ENCODE measurements at regions not wholly inside any gene's neighbourhood (a gene's known extent, or its start where the extent isn't known, plus 50 kb on each side); places are given as distances from the start of the nearest gene placed in this dataset.

DNA sequence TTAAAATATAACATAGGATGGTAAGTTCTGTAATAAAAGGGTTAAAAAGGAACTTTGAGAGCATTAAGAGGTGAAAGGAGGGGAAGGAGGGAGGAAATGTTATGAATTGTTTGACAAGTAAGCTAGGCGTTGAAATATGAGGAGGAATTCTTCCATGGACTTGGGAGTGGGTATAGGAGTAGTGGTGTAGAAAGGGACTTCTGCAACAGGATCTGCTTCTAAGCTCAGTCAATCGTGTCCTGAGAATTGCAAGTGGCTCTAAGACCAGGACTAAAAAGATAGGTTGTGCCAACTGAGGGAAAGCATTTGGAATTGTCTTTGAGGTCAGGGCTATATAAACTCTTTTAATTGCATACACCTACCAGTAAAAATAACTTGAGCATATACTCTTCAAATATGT is 74.1 kb upstream of the SLC38A2 start:
- Mint-ChIP-seq H3K4me1 (peaks cover 10% of the 10 kb centered on the region), H3K27ac (no peak overlapping the region), H3K36me3 (ENCODE audit: low read depth) (peaks cover 5% of the 10 kb centered on the region), H3K4me3 (no peak overlapping the region), H3K27me3 (peaks cover 8% of the 10 kb centered on the region)
- no peaks in the 10 kb centered on the region for H3K9me3 ChIP-seq (ENCODE audit: control insufficient read depth, low read length, poor library complexity, severe bottlenecking)
- ATAC-seq: no peak
- no peak for DNase-seq

DNA sequence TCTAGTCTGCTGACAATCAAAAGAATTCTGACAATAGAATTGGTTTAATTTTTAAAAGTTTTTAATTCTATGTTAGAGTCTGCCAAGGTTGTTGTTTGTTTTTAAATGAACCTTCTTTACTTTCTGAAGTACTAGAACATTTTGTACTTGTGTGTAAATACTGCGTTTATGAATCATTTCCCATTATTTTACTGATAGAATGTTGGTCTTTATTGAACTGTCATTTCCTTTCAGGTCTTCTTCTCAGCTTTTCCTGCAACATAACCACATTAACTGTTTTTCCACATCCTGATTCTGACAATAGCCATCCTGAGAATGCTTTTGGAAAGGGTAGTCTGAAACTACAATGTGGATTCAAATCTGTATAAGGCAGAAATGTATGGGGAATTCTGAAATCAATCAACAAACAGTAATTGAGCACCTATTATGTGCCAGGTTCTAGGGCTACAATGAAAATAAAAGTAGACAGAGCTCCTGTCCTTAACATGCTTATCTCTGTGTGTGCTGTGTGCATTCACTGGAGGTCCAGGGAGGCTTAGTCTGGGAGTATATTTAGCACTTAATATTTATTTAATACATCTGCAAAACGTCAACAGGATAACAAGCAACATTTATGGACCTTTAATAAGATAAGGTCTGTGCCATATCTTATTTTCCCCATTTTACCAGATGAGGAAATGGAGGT is 73.1 kb upstream of the SLC38A2 start:
- no peak overlapping the region for H3K4me3 Mint-ChIP-seq
- no peaks in the 10 kb centered on the region for H3K9me3 ChIP-seq (ENCODE audit: control insufficient read depth, low read length, poor library complexity, severe bottlenecking)
- no peak for DNase-seq
- no peak overlapping the region for H3K27ac Mint-ChIP-seq
- peaks cover 7% of the 10 kb centered on the region for H3K4me1 Mint-ChIP-seq
- peaks cover 8% of the 10 kb centered on the region for H3K27me3 Mint-ChIP-seq
- peaks cover 5% of the 10 kb centered on the region for H3K36me3 Mint-ChIP-seq (ENCODE audit: low read depth)
- no peak for ATAC-seq

- Mint-ChIP-seq H3K27ac (no peak overlapping the region), H3K27me3 (peaks cover 8% of the 10 kb centered on the region), H3K4me3 (no peak overlapping the region), H3K36me3 (ENCODE audit: low read depth) (peaks cover 5% of the 10 kb centered on the region), H3K4me1 (peaks cover 7% of the 10 kb centered on the region)
- no peaks in the 10 kb centered on the region for H3K9me3 ChIP-seq (ENCODE audit: control insufficient read depth, low read length, poor library complexity, severe bottlenecking)
- ATAC-seq: no peak
- DNase-seq: no peak
Measured at GRCh38 chr12:46445093-46445492, 72.5 kb upstream of the SLC38A2 start.

DNA sequence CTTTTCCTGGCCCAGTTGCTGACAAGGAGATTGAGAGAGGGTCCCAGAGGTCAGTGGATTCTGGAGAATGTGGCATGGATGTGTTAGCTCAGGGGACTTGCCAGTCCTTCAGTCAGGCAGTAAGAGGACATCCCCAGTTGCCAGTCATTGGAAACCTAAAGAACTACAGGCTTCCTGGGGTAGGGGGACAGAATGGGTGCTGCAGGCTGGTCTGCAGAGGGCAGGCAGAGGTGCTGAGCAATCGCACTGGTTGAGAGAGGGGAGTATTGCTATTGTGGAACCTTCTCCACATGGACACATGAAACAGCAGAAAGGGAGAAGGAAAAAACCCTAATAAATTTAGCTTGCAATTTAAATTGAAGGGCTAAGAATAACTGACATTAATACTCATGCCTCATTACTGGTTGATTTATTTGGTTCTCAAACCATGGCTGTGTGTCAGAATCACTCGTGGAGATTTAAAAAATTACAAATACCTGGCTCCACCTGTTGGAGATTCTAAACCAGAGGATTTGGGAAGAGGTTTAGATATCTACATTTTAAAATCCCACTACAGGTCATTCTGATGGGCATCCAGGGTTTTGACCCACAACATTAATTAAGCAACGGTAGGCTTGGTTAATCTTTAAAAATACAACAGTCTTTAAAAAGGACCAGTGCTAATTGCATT is 71.2 kb upstream of the SLC38A2 start:
- H3K27me3 Mint-ChIP-seq: peaks cover 8% of the 10 kb centered on the region
- peaks cover 3% of the 10 kb centered on the region for H3K4me1 Mint-ChIP-seq
- no peak for ATAC-seq
- peaks cover 2% of the 10 kb centered on the region for H3K36me3 Mint-ChIP-seq (ENCODE audit: low read depth)
- DNase-seq: no peak
- no peaks in the 10 kb centered on the region for H3K9me3 ChIP-seq (ENCODE audit: control insufficient read depth, low read length, poor library complexity, severe bottlenecking)
- H3K4me3 Mint-ChIP-seq: peak overlapping the region; percentile 43
- peak overlapping the region; percentile 34 for H3K27ac Mint-ChIP-seq

DNA sequence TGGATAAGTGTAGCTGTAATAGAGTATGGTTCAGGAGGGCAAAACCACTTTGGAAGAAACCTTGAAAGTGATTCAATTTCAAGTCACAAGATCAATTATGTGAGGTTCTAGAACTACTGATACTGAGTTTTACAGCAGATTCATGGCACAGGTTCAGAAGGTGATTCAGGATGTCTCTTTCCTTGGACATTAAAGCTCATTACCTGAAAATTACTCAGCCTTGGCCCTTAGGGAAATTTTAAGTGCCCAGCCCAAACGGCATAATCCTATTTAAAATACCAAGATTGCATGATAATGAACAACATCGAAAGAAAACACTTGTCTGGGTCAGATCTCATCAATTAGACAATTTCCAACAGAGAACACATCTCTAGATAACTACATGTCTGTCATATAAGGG is 70.2 kb upstream of the SLC38A2 start:
- Mint-ChIP-seq H3K27ac (no peak overlapping the region), H3K4me1 (peaks cover 3% of the 10 kb centered on the region), H3K27me3 (peaks cover 8% of the 10 kb centered on the region), H3K4me3 (no peak overlapping the region), H3K36me3 (ENCODE audit: low read depth) (peaks cover 2% of the 10 kb centered on the region)
- ATAC-seq (no peak), DNase-seq (no peak)
- no peaks in the 10 kb centered on the region for H3K9me3 ChIP-seq (ENCODE audit: control insufficient read depth, low read length, poor library complexity, severe bottlenecking)

DNA sequence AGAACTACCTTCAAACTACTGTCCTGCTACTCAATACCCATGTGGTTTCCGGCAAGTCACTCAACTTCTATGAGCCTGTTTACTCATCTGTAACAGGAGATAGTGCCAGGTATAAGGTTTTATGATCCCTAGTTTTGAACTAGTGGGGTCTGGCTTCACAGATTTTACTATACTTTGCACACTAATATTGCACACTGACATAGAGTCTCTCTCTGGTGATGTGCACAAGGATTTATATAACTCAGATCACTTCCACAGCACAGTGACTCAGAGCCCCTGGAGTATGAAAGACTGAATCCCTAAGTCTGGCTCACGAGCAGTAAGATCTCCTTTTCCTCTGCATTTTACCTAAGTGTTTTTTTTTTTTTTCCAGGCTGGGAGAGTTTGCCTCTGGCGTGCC is 69.7 kb upstream of the SLC38A2 start:
- Mint-ChIP-seq H3K36me3 (ENCODE audit: low read depth) (peaks cover 2% of the 10 kb centered on the region), H3K4me1 (peaks cover 3% of the 10 kb centered on the region), H3K27me3 (peaks cover 8% of the 10 kb centered on the region), H3K27ac (no peak overlapping the region), H3K4me3 (no peak overlapping the region)
- H3K9me3 ChIP-seq (ENCODE audit: control insufficient read depth, low read length, poor library complexity, severe bottlenecking): no peaks in the 10 kb centered on the region
- ATAC-seq: no peak
- no peak for DNase-seq

DNA sequence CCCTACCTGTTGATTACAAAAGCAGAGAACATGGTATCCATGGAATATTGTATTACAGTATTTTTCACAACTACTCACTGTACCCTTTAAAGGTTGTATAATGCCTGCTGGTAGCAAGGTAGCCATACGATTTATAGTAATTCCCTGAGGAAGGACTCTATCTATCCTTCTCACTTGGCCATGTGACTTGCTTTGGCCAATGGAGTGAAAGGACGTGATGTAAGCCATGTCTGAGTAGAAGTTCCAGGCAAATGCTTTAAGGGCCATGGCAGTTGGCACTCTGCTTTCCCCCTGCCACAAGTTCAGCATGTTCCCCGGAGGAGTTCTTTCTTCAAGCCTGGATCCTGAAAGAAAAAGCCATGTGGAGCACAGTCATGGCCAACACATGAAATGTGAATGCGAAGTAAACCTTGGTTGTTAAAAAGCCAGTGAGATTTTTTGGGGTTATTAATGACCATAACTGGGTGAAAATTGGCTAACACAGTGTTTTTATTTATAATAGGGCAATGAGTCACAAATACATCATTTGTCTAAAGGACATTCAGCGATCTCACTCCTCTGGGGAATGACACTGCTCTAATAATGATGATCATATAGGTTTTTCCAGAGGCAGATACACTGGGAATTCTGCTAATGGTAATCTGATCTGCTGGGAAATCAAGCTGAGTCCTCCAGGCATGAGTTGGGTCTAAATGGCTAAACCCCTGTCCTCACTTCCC is 67.4 kb upstream of the SLC38A2 start:
- Mint-ChIP-seq H3K27me3 (peaks cover 8% of the 10 kb centered on the region), H3K27ac (no peak overlapping the region), H3K36me3 (ENCODE audit: low read depth) (peaks cover 2% of the 10 kb centered on the region), H3K4me3 (no peak overlapping the region), H3K4me1 (peaks cover 3% of the 10 kb centered on the region)
- no peaks in the 10 kb centered on the region for H3K9me3 ChIP-seq (ENCODE audit: control insufficient read depth, low read length, poor library complexity, severe bottlenecking)
- DNase-seq (no peak), ATAC-seq (no peak)

DNA sequence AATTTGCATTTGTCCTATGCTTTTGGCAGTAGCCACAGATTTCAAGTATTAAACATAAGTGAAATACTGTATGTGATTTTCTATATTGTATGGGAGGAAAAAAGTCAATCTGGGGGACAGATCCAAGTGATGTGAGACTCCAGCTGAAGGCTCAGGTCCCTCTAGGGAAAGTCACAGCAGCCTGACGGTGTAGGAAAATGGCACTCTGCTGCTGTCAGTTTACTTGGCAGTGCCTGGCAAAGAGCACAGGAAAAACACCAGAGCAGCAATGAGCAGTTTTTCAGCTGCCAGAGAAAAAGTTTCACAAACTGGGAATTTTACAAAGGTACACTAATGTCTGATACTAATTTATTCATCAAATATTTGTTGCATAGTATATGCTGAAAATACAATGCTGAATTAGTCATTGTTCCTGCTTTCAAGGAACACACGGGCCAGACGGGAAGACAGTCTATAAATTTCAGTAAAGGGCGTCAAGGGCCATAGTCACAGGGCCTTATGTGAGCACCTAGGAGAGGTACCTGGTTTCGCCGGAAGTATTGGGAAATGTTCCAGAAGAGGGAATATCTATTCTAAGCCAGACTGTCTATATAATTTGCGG is 66.2 kb upstream of the SLC38A2 start:
- Mint-ChIP-seq H3K27ac (no peak overlapping the region), H3K4me3 (no peak overlapping the region), H3K27me3 (peaks cover 8% of the 10 kb centered on the region), H3K36me3 (ENCODE audit: low read depth) (peaks cover 2% of the 10 kb centered on the region), H3K4me1 (no peaks in the 10 kb centered on the region)
- no peaks in the 10 kb centered on the region for H3K9me3 ChIP-seq (ENCODE audit: control insufficient read depth, low read length, poor library complexity, severe bottlenecking)
- no peak for ATAC-seq
- no peak for DNase-seq

DNA sequence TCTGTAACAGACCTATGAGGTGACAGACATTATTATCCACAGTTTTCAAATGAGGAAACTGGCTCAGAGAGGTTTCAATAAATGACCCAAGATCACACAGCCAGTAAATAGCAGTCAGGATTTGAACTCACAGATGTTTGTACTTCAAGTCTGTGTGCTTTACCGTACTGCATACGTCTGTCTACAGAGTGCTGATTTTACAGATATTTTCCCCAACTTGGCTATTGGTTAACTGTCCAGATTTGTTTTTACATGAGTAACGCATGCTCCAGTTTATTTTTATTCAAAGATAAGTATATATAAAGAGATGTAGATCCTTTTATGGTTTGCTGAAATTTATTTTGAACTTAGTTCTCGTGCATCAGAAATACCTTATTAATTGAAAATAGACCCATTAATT is 65.7 kb upstream of the SLC38A2 start:
- DNase-seq (no peak), ATAC-seq (no peak)
- Mint-ChIP-seq H3K36me3 (ENCODE audit: low read depth) (peaks cover 1% of the 10 kb centered on the region), H3K4me1 (no peaks in the 10 kb centered on the region), H3K4me3 (no peak overlapping the region), H3K27me3 (peaks cover 3% of the 10 kb centered on the region), H3K27ac (no peak overlapping the region)
- no peaks in the 10 kb centered on the region for H3K9me3 ChIP-seq (ENCODE audit: control insufficient read depth, low read length, poor library complexity, severe bottlenecking)

GRCh38 chr12:46437469-46437868 is 64.9 kb upstream of the SLC38A2 start:
- H3K9me3 ChIP-seq (ENCODE audit: control insufficient read depth, low read length, poor library complexity, severe bottlenecking): no peaks in the 10 kb centered on the region
- Mint-ChIP-seq H3K4me1 (no peaks in the 10 kb centered on the region), H3K27ac (no peak overlapping the region), H3K36me3 (ENCODE audit: low read depth) (no peaks in the 10 kb centered on the region), H3K4me3 (no peak overlapping the region), H3K27me3 (no peaks in the 10 kb centered on the region)
- no peak for ATAC-seq
- no peak for DNase-seq

DNA sequence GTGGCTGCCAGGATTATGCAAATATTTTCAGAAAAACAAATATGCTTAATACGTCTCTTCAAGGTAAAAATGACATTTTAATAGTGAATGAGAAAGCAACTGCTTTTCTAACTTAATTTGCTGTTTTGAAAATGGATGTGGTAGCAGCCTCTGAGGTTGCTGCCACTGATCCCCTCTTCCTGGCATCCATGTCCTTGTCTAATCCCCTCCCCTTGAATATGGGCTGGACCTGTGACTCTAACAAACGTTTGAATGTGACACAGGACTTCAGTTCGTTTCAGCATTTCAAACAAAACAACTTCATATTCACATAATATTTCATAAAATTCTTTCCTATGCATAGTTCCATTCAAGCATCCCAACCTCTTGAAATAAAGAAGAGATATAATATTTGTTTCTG is 64.2 kb upstream of the SLC38A2 start:
- Mint-ChIP-seq H3K4me1 (peaks cover 2% of the 10 kb centered on the region), H3K27ac (no peak overlapping the region), H3K36me3 (ENCODE audit: low read depth) (no peaks in the 10 kb centered on the region), H3K27me3 (no peaks in the 10 kb centered on the region), H3K4me3 (no peak overlapping the region)
- ATAC-seq (no peak), DNase-seq (no peak)
- H3K9me3 ChIP-seq (ENCODE audit: control insufficient read depth, low read length, poor library complexity, severe bottlenecking): no peaks in the 10 kb centered on the region

DNA sequence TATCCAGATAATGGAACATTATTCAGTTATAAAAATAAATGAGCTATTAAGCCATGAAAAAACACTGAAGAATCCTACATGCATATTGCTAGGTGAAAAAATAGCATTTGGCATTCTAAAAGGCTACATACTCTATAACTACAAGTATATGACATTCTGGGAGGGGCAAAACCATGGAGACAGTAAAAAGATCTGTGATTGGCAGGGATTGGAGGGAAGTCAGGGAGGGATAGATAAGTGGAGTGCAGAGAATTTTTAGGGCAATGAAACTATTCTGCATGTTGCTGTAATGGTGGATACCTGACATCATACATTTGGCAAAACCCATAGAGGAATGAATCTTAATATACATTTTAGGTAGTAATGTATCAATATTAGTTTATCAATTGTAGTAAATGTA is 63.1 kb upstream of the SLC38A2 start:
- Mint-ChIP-seq H3K4me1 (peaks cover 2% of the 10 kb centered on the region), H3K4me3 (no peak overlapping the region), H3K36me3 (ENCODE audit: low read depth) (no peaks in the 10 kb centered on the region), H3K27me3 (no peaks in the 10 kb centered on the region), H3K27ac (no peak overlapping the region)
- H3K9me3 ChIP-seq (ENCODE audit: control insufficient read depth, low read length, poor library complexity, severe bottlenecking): no peaks in the 10 kb centered on the region
- no peak for DNase-seq
- ATAC-seq: no peak

GRCh38 chr12:46435029-46435428 is 62.5 kb upstream of the SLC38A2 start:
- ATAC-seq: no peak
- Mint-ChIP-seq H3K4me1 (peaks cover 4% of the 10 kb centered on the region), H3K27ac (no peak overlapping the region), H3K4me3 (no peak overlapping the region), H3K36me3 (ENCODE audit: low read depth) (no peaks in the 10 kb centered on the region), H3K27me3 (no peaks in the 10 kb centered on the region)
- DNase-seq: no peak
- H3K9me3 ChIP-seq (ENCODE audit: control insufficient read depth, low read length, poor library complexity, severe bottlenecking): no peaks in the 10 kb centered on the region

Measured in T-helper 17 cell (primary cell).